Skeletal muscle tissue (tissue), 3 donors: ENCODE measurements at regions not wholly inside any gene's neighbourhood (a gene's known extent, or its start where the extent isn't known, plus 50 kb on each side); places are given as distances from the start of the nearest gene placed in this dataset.

Experiments
- H3K27ac ChIP-seq: one replicate; pipeline ENCODE4 v1.7.0; 2013; ENCODE audit warnings: mild to moderate bottlenecking, low read depth, low read length, inconsistent platforms
- H3K27me3 ChIP-seq, 3 donors: one replicate each; pipeline ENCODE4 v1.7.0; 2013; ENCODE audit warnings: low read length in 3 of 3; ENCODE audit not compliant: control insufficient read depth in 3 of 3, insufficient read depth in 3 of 3
- H3K36me3 ChIP-seq, 3 donors: one replicate each; pipeline ENCODE4 v1.7.0; 2013; ENCODE audit warnings: low read length in 3 of 3; ENCODE audit not compliant: control insufficient read depth in 3 of 3, insufficient read depth in 3 of 3
- H3K4me1 ChIP-seq, 3 donors: one replicate each; pipeline ENCODE4 v1.7.0; 2013; ENCODE audit warnings: low read length in 3 of 3, mild to moderate bottlenecking in 3 of 3; ENCODE audit not compliant: control insufficient read depth in 3 of 3, insufficient read depth in 3 of 3
- H3K4me3 ChIP-seq, 3 donors: one replicate each; pipeline ENCODE4 v1.7.0; 2013; ENCODE audit warnings: low read length in 3 of 3
- H3K9ac ChIP-seq, 3 donors: one replicate each; pipeline ENCODE4 v1.7.0; 2013; ENCODE audit warnings: low read length in 3 of 3, mild to moderate bottlenecking in 3 of 3, moderate library complexity in 2 of 3, low read depth in 1 of 3
- H3K9me3 ChIP-seq, 3 donors: one replicate each; pipeline ENCODE4 v1.7.0; 2013; ENCODE audit warnings: low read length in 3 of 3; ENCODE audit not compliant: control insufficient read depth in 3 of 3
- donor health status: Osteomylitis.

- H3K4me1 ChIP-seq: no peaks in the 10 kb centered on the region
- no peak overlapping the region for H3K4me3 ChIP-seq
- H3K27me3 ChIP-seq: no peaks in the 10 kb centered on the region
- peaks cover 0 to 3% (median 0%) of the 10 kb centered on the region in 3 donors for H3K9me3 ChIP-seq
- no peak overlapping the region for H3K9ac ChIP-seq
- H3K27ac ChIP-seq: no peak overlapping the region
- no peaks in the 10 kb centered on the region for H3K36me3 ChIP-seq
Observed at GRCh38 chr12:24746006-24746671, 202.8 kb downstream of the BCAT1 start.

- Histone ChIP-seq H3K4me3 (no peak overlapping the region), H3K4me1 (no peaks in the 10 kb centered on the region), H3K27me3 (no peaks in the 10 kb centered on the region), H3K36me3 (no peaks in the 10 kb centered on the region), H3K9ac (no peak overlapping the region), H3K27ac (no peak overlapping the region), H3K9me3 (peaks cover 0 to 3% (median 0%) of the 10 kb centered on the region in 3 donors)
Observed at GRCh38 chr12:24743941-24744793, 204.7 kb downstream of the BCAT1 start.

- Histone ChIP-seq H3K27me3 (no peaks in the 10 kb centered on the region), H3K4me1 (no peaks in the 10 kb centered on the region), H3K9me3 (peaks cover 0 to 3% (median 0%) of the 10 kb centered on the region in 3 donors), H3K4me3 (no peak overlapping the region), H3K36me3 (no peaks in the 10 kb centered on the region), H3K27ac (no peak overlapping the region), H3K9ac (no peak overlapping the region)
Observed at GRCh38 chr12:24742378-24742777, 206.5 kb downstream of the BCAT1 start.

- no peak overlapping the region for H3K4me3 ChIP-seq
- no peak overlapping the region for H3K27ac ChIP-seq
- H3K9ac ChIP-seq: no peak overlapping the region
- H3K9me3 ChIP-seq: peaks cover 0 to 3% (median 0%) of the 10 kb centered on the region in 3 donors
- no peaks in the 10 kb centered on the region for H3K4me1 ChIP-seq
- H3K36me3 ChIP-seq: no peaks in the 10 kb centered on the region
- no peaks in the 10 kb centered on the region for H3K27me3 ChIP-seq
Observed at GRCh38 chr12:24741216-24741615, 207.7 kb downstream of the BCAT1 start.

GRCh38 chr12:24739106-24739779 is 209.7 kb downstream of the BCAT1 start:
- no peak overlapping the region for H3K27ac ChIP-seq
- no peaks in the 10 kb centered on the region for H3K36me3 ChIP-seq
- no peaks in the 10 kb centered on the region for H3K4me1 ChIP-seq
- peaks cover 0 to 3% (median 0%) of the 10 kb centered on the region in 3 donors for H3K9me3 ChIP-seq
- no peak overlapping the region for H3K4me3 ChIP-seq
- H3K9ac ChIP-seq: no peak overlapping the region
- H3K27me3 ChIP-seq: no peaks in the 10 kb centered on the region

GRCh38 chr12:24738441-24738840 is 210.5 kb downstream of the BCAT1 start:
- H3K27ac ChIP-seq: no peak overlapping the region
- no peak overlapping the region for H3K9ac ChIP-seq
- peaks cover 0 to 3% (median 0%) of the 10 kb centered on the region in 3 donors for H3K9me3 ChIP-seq
- H3K4me3 ChIP-seq: no peak overlapping the region
- no peaks in the 10 kb centered on the region for H3K36me3 ChIP-seq
- H3K4me1 ChIP-seq: no peaks in the 10 kb centered on the region
- H3K27me3 ChIP-seq: no peaks in the 10 kb centered on the region

GRCh38 chr12:24731596-24731995 is 217.3 kb downstream of the BCAT1 start:
- Histone ChIP-seq H3K36me3 (no peaks in the 10 kb centered on the region), H3K27ac (no peak overlapping the region), H3K9ac (no peak overlapping the region), H3K4me1 (no peaks in the 10 kb centered on the region), H3K27me3 (no peaks in the 10 kb centered on the region), H3K9me3 (no peaks in the 10 kb centered on the region), H3K4me3 (no peak overlapping the region)

- no peaks in the 10 kb centered on the region for H3K9me3 ChIP-seq
- H3K27ac ChIP-seq: no peak overlapping the region
- H3K4me1 ChIP-seq: no peaks in the 10 kb centered on the region
- H3K27me3 ChIP-seq: no peaks in the 10 kb centered on the region
- H3K9ac ChIP-seq: no peak overlapping the region
- H3K4me3 ChIP-seq: no peak overlapping the region
- H3K36me3 ChIP-seq: no peaks in the 10 kb centered on the region
Observed at GRCh38 chr12:24730489-24730896, 218.4 kb downstream of the BCAT1 start.

GRCh38 chr12:24728826-24729225 is 220.1 kb downstream of the BCAT1 start:
- no peaks in the 10 kb centered on the region for H3K27me3 ChIP-seq
- no peak overlapping the region for H3K9ac ChIP-seq
- H3K9me3 ChIP-seq: no peaks in the 10 kb centered on the region

GRCh38 chr12:24728366-24728765 is 220.5 kb downstream of the BCAT1 start:
- H3K4me1 ChIP-seq: no peaks in the 10 kb centered on the region
- no peaks in the 10 kb centered on the region for H3K36me3 ChIP-seq
- H3K9me3 ChIP-seq: no peaks in the 10 kb centered on the region
- no peak overlapping the region for H3K4me3 ChIP-seq
- H3K9ac ChIP-seq: no peak overlapping the region
- no peak overlapping the region for H3K27ac ChIP-seq
- no peaks in the 10 kb centered on the region for H3K27me3 ChIP-seq

More at GRCh38 chr12:24728826-24729225, 220.1 kb downstream of the BCAT1 start:
- Histone ChIP-seq H3K4me1 (no peaks in the 10 kb centered on the region), H3K36me3 (no peaks in the 10 kb centered on the region), H3K4me3 (no peak overlapping the region), H3K27ac (no peak overlapping the region)
